Stimulated activated CD4-positive, alpha-beta T cell treated with anti-CD3 and anti-CD28 coated beads, Interleukin-12 subunit alpha, Interleukin-12 subunit beta, amount 100 ng/mL, for 24 hours (primary cell): ENCODE measurements at regions not wholly inside any gene's neighbourhood (a gene's known extent, or its start where the extent isn't known, plus 50 kb on each side); places are given as distances from the start of the nearest gene placed in this dataset.

Source experiments
- DNase-seq, 2 experiments: peaks; one replicate each; pipeline ENCODE4 v3.0.0-alpha.2; 2020; ENCODE audit warnings: low read depth in 2 of 2

DNA sequence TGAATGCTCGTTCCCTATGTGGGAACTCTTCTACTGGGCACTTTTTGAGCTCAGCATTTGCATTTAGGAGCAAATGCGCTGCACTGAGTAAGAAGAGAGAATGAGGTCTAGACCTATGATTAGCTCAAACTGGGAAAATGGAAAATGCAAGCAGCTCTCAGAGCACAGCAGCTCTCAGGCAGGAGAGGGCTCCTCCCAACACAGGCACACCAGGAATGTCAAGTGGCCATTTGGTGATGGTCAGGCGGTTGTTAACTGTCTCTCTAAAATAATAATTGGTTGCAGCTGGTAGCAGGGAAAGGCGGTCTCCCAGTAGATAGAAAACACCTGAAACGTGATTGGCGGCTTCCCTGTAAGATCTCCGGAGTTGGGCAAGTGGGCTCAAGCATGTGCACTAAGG, 162.0 kb upstream of the ECI2 start:
- DNase-seq, result no peak

DNA sequence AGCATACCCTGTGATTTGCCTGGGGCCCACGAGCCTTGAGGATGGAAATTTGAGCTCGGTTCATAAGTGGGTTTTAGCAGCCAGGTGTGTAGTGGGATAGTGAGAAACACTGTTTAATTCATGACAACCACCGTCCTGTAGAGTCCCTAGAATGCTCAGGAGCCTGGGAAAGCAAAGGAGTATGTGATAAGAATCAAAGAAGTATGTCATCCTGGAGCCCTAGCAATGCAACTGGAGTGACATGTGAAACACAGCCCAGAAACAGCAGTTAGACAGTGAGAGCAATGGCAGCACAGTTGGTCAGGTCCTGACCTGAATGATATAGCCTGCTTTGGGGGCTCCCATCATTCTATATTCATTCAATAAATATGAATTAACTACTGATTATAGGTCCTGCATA, 161.2 kb upstream of the ECI2 start:
- no peak for DNase-seq

DNA sequence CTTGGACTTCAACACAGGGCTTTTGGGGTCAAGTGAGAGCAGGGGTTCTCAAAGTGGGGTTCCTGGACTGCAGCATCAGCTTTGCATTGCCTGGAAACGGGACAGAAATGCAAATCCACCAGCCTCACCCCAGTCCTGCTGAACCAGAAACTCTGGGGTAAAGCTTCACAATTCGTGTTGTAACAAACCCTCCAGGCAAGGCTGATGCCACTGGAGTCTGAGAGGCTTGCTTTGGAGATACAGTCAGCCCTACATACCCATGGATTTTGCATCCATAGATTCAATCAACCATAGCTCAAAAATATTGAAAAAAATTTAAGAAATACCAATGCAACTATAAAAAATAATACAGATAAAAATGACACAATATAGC, 160.4 kb upstream of the ECI2 start:
- DNase-seq, result no peak

DNA sequence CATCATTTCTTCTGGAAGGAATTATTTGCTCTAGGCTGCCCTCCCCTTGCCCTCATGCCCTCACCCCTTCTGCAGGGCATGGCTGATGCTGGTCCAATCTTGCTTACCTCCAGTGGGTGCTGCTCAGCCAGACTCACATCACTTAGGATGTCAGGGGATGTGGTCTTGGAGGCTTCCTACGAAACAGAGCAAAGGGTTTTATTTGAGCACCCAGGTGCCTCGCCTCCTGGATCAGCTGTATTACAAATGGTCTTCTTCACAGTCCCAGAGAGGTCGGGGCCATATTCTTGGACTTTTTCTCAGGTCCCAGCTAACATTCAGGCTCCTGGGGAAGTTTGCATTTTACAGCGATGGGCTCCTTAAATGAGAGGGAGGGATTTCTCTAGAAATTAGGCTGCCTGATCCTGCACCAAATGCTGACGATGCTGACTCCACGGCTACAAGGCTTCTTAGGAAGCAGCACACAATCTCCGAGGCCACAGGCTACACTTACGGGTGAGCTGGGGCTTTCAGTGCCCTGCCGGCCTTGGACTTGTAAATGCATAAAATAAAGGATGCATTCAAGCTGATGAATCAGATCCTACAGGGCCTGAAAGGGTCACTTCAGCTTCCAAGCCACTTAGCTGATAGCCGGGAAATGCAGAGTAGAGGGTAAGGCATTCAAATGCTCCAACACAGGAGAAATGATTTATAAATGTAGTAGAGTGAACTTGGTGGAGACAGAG, 159.8 kb upstream of the ECI2 start:
- DNase-seq, result no peak

GRCh38 chr6:4294636-4295035, 159.3 kb upstream of the ECI2 start:
- no peak for DNase-seq

DNA sequence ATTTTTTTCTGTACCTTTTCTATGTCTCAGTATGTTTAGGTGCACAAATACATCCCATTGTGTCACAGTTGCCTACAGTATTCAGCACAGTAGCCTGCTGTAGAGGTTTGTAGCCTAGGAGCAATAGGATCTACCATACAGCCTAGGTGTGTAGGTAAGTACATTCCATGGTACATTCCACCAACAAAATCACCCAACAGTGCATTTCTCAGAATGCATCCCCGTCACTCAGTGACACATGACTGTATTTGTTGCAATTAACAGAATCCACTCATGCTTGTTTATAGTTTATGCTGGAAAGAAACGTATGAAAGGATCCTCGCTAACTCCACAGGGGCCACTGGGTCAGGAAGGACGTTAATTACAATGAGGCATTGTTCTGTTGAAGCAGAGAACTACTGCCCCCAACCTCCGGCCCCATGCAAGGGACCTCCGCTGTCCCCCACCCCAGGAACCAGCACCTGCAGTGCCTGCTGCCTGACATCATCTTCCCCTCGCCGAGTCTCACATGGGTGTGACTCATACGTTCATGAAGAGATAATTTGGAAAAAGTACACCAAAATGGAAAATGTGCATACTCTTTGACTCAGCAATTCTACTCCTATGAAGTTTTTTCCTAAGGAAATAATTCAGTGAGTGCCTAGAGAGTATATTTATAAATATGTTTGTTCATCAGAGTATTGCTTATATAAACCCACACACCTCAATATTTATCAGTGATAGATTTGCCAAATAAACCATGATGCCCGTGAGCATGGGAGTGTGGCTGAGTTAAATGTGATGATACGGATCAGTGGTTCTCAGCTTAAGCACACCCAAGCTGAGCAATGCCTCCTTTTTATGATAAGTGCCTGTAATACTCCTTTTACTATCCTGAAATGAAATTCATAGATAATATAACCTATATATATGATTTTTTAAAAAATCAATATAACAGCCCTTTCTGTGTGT, 156.4 kb upstream of the ECI2 start:
- DNase-seq, result no peak

- no peak for DNase-seq
These were observed 154.5 kb upstream of the ECI2 start for GRCh38 chr6:4289770-4290320.

- DNase-seq, result no peak
These were observed 152.5 kb upstream of the ECI2 start for GRCh38 chr6:4287811-4288244.

GRCh38 chr6:4287372-4287771, 152.0 kb upstream of the ECI2 start:
- DNase-seq, result no peak

DNA sequence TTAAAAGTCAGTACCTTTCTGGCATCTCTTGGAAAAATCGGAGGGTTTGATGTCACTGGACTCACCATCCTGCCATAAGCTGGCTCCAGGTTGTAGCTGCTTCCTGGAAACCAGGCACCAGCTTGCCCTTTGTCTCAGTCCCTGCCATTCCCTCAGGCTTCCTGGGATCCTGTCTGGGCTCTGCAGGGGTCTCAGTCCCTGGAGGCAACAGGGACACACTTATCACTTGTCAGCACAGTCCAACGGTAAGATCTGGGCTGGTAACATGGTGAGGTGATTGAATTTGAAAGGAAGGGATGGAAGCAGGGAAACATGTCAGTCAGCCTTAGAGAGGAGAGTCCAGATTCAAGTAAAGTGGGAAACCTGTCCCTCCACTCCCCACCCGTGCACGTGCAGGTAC, 147.6 kb upstream of the ECI2 start:
- no peak for DNase-seq

- DNase-seq, result peak in 1 of 2 experiments; percentile 2
These were observed 146.2 kb upstream of the ECI2 start for GRCh38 chr6:4281341-4282293.

DNA sequence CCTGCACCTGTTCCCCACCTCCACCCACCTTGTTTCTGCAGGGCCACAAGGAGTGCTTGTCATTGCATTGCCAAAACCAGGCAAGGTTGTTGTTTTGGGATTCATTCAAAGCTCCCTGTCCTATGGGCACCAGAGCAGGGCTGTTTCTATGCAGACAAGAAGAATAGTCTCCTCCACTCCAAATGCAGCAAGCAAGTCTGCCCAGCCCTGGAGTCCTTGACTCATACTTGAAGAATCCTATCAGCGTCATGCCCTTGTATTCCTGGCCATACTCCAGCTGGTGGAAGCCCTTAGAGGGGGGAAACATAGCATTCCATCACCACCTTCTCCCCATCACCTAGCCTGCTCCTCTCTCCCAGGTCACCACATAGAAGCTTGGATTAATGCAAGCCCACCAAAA, 145.3 kb upstream of the ECI2 start:
- DNase-seq, result no peak

- DNase-seq, result no peak
These were observed 144.7 kb upstream of the ECI2 start for GRCh38 chr6:4280031-4280430.

DNA sequence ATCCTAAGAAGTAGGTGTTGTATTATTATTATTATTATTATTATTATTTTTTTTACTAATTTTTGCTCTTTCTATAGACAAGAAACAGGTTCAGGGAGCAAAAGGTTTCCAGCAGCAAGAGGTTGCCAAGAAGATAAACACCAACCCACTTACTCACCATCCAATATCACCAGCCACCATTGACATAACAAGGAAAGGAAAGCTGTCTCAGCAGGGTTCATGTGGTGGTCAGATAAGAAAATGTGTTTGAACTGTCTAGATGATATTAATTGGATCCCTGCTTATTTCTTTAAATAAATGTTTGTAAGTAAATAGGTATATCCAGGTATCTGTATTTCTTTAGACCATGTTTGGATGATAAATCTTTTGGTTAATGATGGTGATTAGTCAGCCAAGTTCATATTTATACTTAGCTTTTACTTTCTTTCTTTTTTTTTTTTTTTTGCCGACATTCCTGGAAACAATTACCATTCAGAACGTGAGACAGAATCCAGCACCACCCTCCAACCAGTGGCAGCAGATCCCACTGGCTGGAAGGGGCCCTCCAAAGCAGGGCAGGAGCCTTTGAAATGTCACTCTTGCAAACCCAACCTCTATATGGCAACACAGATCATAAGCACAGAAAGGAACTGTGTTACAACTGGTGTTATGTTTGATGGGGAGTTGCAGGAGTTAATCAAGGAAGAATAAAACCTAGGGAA, 139.2 kb upstream of the ECI2 start:
- no peak for DNase-seq

DNA sequence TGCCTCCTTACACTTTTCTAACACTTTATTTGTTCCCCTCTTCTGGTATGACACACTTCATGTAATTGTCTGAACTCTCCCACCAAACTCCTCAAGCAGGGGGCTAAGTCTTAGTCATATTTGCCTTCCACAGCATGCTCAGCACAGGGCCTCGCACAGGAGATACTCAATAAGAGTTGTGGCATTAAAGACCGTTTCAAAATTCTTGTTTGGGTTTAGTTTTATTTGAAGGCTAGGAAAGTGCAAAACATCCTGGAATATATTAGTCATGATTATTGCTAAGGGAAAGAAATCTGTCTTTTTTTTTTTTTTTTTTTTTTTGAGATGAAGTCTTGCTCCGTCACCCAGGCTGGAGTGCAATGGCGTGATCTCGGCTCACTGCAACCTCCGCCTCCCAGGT, 137.6 kb upstream of the ECI2 start:
- no peak for DNase-seq

- DNase-seq, result no peak
These were observed 136.5 kb upstream of the ECI2 start for GRCh38 chr6:4271761-4272470.

GRCh38 chr6:4270776-4271175, 135.4 kb upstream of the ECI2 start:
- no peak for DNase-seq

DNA sequence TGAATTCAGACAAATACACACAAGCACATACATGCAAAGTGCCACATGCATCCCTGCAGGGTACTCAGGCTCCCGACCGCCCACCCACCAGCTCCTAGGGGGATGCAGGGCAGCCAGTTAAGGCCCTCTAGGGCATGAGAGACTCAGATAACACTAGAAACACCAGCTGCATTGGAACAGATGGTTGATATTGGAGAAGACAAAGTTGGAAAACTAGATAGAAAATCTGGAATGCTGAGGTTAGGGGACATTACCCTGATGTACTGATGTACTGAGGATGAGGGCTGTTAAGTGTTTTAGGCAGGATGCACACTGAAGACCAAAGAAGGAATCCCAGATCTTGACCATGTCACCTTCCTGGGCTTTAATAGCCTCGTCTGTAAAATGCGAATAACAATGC, 134.6 kb upstream of the ECI2 start:
- no peak for DNase-seq

DNA sequence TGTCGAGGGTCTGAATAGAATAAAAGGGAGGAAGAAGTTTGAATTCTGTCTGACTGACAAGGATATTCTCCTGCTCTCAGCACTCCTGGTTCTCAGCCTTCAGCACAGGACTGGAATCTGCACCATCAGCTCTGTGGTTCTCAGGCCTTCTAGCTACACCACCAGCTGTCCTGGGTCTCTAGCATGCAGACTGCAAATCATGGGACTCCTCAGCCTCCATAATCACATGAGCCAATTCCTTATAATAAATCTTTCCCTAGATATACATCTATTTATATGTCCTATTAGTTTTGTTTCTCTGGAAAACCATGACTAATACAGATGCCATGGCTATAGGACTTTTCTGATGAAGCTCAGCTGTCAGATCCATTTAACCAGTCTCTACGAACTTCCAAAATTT, 132.8 kb upstream of the ECI2 start:
- DNase-seq, result no peak

GRCh38 chr6:4265740-4266139, 130.4 kb upstream of the ECI2 start:
- no peak for DNase-seq
